ENCODE measurements at regions not wholly inside any gene's neighbourhood (a gene's known extent, or its start where the extent isn't known, plus 50 kb on each side); places are given as distances from the start of the nearest gene placed in this dataset.
"Not testable (repeated sequence)": the region's sequence is repeated elsewhere in the genome, so short reads cannot be mapped to it uniquely, and the experiment has no call there.

DNA sequence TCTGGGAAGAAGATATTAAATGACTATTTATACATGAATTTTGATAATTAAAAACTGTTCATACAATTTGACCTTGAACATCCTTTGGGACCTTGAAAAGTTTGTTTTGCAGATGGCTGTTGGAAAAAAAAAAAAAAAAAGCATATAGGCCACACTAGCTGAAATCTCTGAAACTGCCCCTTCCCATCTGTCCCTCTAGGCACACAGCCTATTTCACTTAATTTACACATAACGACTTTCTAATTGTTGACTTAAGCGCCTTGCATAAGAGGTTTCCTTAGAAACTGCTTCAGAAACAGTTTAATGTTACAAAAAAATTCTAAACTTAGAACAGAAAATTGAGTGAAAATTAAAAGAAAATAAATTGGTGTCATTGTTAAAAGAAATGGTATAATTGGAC, 131.0 kb downstream of the COX18 start:
- no peak for DNase-seq (ENCODE audit: low read depth in 3 of 3)

DNA sequence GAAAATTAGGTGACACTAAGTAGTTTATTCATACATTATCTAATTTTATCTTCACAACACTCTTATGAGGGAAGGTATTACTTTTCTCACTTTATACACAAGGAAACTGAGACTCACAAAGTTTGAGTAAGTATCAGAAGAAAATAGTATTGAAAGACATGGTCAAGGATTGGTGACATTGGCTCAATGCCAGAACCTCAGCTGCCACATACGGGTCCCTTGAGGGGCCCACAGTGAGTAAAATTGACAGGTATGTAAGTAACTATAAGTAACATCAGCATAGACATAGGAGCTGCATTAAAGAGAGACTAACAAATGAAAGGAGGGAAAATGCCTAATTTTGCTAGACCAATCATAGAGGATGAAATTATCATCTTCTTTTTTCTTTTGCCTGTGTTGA, 134.1 kb downstream of the COX18 start:
- no peak for DNase-seq (ENCODE audit: low read depth in 3 of 3)

DNA sequence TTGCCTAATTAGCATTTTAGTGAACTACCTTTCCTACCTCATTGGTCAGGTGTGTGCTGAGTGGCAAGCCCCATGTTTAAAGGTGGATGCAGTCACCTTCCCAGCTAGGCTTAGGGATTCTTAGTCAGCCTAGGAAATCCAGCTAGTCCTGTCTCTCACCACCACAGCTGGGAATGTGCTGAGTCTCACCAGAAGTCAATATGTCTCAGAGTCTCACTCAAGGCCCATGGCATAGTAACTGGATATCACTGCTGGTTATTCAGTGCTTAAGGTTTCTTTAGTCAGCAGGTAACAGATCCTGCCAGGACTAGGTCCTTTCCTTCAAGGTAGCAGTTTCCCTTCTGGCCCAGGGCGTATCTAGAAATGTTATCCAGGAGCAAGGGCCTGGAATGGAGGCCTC, 136.5 kb downstream of the COX18 start:
- no peak for DNase-seq (ENCODE audit: low read depth in 3 of 3)

DNA sequence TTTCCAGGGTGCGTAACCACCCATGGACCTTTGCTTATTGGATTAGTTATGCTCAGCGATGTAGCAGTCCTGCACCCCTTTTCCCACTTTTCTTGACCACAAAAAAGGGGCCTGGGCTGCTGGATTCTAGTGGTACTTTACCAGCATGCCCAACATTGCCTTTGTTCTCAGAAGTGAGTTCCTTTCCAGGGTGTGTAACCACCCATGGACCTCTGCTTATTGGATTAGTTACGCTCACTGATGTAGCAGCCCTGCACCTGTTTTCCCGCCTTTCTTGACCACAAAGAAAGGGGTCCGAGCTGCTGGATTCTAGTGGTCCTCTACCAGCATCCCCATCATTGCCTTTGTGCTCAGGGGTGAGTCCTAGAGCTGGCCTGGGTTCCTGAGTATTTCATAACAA, 138.2 kb downstream of the COX18 start:
- DNase-seq (ENCODE audit: low read depth in 3 of 3): no peak

DNA sequence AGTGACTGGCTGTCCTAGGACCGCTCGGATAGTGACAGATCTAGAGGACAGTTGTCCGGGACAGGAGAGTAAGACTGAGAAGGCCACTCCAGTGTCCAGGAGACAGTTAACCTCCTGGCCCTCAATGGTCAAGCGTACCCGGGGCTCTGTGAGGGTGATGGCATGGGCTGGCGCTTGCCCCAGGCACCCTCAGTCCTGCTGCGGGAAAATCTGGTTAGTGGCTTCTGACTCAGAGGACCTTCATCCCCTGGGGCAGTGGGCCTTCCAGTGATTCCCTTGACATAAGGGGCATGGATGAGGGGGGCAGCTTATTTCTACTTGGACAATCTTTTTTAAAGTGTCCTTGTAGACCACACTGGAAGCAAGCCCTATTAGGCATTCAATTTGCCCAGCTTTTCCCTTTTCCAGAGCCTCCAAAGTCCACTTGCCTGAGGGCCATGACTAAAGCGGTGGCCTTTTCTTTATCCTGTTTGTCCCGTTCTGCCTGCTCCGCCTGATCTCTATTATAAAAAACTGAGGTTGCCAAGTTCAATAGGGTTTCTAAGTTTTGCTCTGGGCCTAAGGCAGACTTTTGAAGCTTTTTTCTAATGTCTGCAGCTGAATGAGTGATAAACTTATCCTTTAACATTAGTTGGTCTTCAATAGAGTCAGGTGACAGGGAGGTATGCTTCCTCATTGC, 139.8 kb downstream of the COX18 start:
- DNase-seq (ENCODE audit: low read depth in 3 of 3): not testable (repeated sequence)

DNA sequence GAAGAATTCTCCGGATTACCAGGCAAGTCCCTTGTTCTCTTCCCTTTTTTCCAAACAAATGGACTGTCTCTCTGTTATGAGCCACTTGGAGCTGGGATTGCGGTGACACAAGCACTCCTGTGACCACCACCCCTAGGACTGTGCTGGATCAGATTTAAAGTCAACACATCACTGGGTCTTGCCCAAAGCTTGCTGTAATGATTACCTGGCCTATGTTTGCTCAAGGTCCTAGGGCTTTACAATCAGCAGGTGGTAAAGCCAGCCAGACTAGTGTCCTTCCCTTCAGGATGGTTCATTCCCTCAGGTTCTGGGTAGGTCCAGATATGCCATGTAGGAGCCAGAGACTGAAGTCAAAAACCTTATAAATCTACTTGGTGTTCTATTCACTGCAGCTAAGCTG, 144.7 kb downstream of the COX18 start:
- DNase-seq (ENCODE audit: low read depth in 3 of 3): no peak

DNA sequence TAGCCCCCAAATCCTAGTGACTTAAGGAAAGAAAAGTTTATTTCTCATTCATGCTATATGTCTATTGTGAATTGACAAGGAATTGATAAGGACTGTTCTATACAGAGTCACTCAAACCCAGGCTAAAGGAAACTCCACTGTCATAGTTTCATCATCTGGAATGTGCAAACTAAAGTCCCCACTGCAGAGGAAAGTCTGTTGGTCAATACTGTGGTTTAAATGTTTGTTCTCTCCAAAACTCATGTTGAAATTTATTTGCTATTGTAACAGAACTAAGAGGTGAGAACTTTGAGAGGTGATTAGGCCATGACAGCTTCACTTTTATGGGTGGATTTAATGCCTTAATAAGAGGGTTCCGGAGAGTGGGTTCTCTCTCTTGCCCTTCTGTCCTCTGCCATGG, 149.6 kb downstream of the COX18 start:
- DNase-seq (ENCODE audit: low read depth in 3 of 3): no peak

DNA sequence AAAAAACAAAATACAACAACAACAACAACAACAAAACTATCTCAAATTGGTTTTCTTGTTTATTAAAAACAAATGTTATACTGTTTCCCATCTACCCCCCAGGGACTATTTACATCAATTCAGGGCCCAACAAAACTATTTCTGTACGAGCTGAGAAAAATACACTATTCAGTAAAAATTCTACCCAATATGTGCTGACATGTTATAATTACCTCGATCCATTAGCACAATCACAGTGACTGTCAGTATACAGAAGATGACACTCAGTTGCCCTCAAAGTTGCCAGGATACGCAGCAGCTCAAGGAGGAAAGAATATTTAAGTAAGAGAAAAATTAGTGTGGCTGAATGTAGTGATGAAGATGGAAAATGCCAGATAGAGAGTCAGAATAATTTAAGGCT, 150.1 kb downstream of the COX18 start:
- no peak for DNase-seq (ENCODE audit: low read depth in 3 of 3)

DNA sequence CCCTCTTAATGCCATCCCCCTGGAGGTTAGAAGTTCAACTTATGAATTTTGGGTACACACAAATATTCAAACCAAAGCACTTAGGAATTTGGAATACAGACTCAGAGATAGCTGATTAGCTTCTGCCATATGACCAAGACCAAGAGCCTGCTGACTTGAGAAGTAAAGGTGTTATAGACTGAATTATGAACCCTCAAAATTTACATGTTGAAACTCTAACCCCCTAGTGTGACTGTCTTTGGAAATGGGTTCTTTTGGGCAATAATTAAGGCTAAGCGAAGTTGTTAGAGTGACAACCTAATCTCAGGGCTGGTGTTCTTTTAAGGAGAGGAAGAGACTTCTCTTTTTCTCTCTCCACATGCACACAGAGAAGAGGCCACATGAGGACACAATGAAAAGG, 151.2 kb downstream of the COX18 start:
- DNase-seq (ENCODE audit: low read depth in 3 of 3): no peak

DNA sequence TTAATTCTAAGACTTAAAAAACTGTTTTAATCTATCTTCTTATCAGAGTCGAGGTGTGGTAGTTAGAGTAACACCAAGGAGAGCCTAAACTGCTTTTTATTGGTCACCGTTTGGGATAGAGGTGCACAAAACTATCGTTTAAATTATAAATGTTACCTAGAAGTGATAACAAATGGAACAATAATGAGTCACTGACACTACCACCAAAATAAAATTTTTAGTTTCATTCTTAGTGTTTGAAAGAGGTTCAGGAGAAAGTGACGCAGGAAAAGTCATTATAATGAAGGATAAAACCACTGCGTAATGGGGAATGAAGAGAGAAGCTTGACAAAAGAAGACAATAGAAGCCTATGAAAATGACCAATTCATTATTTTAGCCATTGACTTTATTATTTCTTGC, 158.2 kb downstream of the COX18 start:
- no peak for DNase-seq (ENCODE audit: low read depth in 3 of 3)

DNA sequence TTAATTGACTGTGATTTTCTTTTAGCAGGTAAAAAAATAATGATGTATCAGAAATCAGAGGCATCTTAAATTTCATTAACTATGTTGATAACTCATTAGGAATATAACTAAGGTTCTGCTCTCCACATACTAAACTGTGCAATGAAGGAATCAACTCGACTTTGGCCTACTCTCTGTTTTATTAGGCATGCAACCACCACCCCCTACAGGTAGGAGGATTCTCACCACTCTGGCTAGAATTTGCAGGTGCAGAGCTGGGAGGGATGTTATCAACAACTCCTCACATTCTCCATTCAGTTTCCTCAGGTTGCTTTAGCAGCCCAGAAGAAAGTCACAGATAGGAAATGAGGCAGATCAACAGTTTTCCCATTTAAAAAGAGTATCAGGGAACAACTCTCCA, 160.1 kb downstream of the COX18 start:
- no peak for DNase-seq (ENCODE audit: low read depth in 3 of 3)

DNA sequence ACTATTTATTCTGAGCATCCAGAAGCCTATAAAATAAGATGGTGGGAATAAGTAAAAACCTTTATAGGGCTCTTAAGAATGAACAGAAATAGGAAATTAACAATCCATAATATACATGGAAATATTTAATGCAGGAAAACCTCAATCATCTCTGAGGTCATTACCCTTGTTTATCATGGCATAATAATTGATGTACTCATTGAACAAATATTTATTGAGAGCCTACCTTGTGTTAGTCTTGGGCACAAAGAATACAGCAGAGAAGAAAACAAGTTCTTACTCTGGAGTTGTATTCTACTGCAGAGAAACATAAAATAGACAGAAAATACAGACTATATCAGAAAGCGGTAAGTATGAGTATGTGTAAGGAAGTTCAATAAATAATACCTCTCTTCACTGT, 167.2 kb downstream of the COX18 start:
- DNase-seq (ENCODE audit: low read depth in 3 of 3): no peak

DNA sequence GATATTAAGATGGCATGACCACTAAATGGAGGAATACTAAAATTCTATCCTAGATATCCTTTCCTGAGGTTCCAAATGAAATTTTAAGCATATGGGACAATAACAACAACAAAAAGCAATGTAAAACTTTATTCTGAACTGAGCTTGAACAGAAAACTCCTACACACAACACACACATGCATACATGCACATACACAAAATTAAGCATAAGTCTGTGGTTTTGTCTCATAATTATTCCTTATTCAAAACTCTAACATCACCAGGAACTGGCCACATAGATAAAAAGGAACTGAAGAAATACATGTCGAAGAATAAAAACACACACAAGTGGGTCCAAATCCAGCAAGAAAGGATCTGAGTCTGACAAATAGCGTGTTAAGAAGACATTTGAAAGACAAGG, 168.0 kb downstream of the COX18 start:
- DNase-seq (ENCODE audit: low read depth in 3 of 3): no peak

DNA sequence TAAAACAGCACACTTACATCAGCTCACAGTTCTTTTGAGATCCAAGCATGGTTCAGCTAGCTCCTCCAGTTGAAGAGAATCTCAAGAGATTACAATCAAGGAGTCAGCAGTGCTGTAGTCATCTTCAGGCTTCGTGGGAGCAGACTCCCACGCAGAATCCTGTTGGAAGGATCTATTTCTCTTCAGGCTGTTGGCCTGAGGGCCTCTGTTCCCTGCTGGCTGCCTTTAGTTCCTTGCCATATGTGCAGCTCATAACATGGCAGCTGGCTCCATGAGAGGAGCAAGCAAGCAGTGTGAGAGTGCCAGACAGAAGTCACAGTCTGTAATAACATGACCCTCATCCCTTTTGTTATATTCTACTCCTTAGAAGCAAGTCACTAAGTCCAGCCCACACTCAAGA, 168.6 kb downstream of the COX18 start:
- DNase-seq (ENCODE audit: low read depth in 3 of 3): no peak

DNA sequence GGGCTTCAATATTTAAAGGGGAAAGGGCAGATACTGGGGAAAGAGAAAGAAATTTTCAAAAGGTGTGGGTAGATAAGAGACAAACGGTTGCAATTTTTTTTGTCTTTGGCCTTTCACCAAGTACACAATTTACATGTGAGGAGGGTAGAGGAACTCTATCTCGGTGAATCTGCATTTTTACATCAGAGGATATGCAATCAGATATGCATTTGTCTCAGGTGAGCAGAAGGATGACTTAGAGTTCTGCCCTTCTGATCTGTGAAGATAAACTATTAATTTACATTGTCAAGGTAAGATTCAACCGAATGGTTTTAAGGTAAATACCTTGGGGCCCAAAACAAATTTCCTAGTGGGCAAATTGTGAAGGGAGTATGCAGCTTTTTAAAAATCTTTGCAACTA, 169.9 kb downstream of the COX18 start:
- DNase-seq (ENCODE audit: low read depth in 3 of 3): no peak

DNA sequence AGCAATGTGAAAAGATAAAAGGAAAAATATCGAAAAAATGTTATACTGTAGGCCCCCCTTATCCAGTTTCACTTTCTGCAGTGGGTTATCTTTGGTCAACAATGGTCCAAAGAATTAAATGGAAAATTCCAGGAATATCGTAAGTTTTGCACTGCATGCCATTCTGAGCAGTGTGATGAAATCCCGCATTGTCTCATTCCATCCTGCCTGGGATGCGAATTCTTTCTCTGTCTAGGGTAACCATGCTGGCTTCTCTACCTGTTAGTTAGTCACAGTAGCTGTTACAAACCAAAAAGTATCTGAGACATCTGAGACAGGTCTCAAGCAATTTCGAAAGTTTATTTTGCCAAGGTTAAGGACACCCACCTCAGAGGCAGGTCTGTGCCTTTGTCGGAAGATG, 170.3 kb downstream of the COX18 start:
- no peak for DNase-seq (ENCODE audit: low read depth in 3 of 3)

DNA sequence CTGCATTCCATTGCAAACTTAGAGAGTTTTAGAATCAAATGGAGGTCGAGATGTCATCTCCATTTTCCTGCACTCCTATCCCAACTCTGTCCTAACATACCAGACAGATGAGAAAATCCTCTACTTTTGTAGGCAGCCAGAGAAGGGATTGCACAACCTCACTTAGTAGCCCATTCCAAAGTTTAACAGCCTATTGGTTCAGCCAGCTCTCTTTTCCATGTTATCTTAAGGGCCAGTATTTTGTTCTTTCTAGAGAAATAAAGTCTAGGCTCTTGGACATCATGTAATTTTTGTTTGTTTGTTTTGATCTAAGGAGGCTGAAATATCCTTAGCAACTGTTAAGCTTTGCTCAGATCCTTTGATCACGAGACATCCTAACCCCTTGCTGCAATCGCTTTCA, 173.0 kb downstream of the COX18 start:
- no peak for DNase-seq (ENCODE audit: low read depth in 3 of 3)

DNA sequence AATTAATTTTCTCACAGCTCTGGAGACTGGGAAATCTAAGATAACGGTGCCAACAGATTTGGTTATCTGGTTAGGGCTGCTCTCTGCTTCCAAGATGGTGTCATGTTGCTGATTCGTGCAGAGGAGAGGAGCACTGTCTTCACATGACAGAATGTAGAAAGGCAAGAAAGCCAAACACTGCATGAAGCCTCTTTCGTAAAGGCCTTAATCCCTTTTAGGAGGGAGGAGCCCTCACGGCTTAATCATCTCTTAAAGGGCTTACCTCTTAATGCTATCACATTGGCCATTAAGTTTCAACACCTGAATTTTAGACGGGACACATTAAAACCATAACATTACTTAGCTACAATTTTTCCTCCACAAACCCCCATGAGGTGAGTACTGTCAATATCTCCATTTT, 174.1 kb downstream of the COX18 start:
- no peak for DNase-seq (ENCODE audit: low read depth in 3 of 3)

DNA sequence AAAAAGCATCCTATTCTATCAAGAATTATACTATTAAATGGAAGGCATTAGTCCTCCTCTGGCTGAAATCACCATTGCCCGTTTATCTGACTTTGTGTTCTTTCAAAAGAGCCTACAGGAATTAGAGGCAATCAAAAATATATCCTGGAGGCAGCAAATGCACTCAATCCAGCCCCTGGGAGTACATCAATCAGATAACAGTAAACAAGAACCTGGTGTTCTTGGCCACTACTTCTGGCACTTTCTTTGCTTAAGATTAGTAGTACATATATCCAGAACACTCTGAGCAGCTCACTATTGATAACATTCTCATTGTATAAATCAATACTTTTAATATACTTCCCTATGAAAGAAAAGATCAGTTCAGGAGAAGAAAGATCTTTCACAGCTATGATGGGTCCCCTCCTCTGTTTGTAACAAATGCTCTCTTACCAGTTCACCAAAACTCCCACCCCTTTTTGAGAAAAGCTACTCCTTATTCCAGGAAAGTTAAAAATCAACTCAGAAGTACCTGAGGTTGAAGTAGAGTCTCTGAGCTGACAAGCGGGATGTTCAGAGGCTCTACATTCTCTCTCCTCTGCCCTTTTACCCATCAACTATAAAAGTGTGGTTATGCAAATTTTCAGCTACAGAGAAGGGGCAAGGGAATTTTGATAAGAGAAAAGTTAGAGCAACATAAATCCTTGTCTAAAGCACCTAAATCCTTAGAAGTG, 176.0 kb downstream of the COX18 start:
- DNase-seq (ENCODE audit: low read depth in 3 of 3): no peak

DNA sequence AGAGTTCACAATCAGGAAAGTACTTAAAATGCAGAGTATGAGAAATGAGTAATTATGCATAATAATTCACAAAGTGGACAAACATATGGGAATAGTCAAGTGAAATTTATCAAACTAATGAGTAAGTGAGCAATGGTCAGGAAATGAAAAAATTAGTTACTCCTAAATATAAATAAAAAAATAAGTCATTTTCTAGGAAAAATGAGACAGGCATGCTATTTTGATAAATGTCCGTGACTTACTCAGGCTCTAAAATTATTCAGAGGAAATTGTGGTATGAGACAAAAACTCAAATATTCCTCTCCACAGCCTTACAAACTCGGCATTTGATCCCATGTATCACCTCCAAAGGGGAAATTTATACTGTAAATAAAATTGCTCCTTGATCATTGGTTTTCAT, 181.2 kb downstream of the COX18 start:
- DNase-seq (ENCODE audit: low read depth in 3 of 3): no peak

DNA sequence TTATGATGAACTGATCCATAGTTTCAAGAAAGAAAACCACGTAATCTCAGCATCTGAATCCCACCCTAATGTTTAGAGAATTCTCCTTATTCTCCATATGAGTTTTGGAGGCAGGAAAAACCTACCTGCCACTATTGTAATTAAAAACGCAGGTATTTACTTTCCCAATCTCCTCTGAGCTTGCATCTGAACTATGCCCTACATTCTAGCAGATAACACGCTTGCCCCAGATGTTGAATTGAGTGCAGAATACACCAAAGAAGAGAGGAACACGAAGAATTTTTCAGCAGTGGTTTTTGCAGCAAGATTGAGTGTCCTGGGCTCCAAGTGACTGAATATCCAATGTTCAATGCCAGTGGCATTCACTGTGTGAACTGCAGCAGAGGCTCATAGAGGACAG, 182.4 kb downstream of the COX18 start:
- no peak for DNase-seq (ENCODE audit: low read depth in 3 of 3)

DNA sequence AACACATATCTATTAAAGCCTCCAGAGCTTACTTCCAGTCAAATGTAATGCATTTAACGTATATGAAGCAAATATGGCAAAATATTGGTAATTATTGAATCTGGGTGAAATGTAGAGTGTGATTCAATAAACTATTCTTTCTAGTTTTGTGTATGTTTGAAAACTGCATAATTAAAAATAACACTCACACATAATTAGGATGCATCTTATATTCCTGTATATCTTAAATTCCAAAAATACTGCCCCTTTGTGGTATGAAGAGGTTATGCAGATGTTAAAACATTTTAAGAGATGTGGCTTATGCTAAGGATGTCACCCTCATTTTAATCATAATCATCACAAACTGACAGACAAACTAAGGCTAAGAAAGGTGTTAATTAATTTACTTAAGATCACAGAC, 182.9 kb downstream of the COX18 start:
- DNase-seq (ENCODE audit: low read depth in 3 of 3): no peak

DNA sequence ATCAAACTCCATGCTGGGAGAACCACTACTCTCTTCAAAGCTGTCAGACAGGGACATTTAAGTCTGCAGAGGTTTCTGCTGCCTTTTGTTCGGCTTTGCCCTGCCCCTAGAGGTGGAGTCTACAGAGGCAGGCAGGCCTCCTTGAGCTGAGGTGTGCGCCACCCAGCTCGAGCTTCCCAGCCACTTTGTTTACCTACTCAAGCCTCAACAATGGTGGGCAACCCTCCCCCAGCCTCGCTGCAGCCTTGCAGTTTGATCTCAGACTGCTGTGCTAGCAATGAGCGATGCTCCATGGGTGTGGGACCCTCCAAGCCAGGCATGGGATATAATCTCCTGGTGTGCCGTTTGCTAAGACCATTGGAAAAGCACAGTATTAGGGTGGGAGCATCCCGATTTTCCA, 185.3 kb downstream of the COX18 start:
- not testable (repeated sequence) for DNase-seq (ENCODE audit: low read depth in 3 of 3)

DNA sequence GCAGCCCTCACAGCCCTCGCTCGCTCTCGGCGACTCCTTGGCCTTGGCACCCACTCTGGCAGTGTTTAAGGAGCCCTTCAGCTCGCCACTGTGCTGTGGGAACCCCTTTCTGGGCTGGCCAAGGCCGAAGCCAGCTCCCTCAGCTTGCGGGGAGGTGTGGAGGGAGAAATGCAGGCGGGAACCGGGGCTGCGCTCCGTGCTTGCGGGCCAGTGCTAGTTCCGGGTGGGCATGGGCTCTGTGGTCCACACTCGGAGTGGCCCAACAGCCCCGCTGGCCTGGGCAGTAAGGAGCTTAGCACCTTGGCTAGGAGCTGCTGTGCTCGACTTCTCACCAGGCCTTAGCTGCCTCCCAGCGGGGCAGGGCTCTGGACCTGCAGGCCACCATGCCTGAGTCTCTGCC, 192.6 kb downstream of the COX18 start:
- DNase-seq (ENCODE audit: low read depth in 3 of 3): no peak
